Astrocyte (in vitro differentiated cells and primary cell): ENCODE measurements at regions not wholly inside any gene's neighbourhood (a gene's known extent, or its start where the extent isn't known, plus 50 kb on each side); places are given as distances from the start of the nearest gene placed in this dataset.

Source experiments
- DNase-seq: peaks from one replicate; pipeline ENCODE4 v3.0.0-alpha.2; 2010; ENCODE audit warnings: low read depth
- FAIRE-seq: peaks from 2 replicates; lab custom pipeline; 2011; peaks lifted over from hg19 to GRCh38; lab: Jason Lieb, UNC
- H2AFZ ChIP-seq: 2 replicates; pipeline ENCODE4 v1.6.0; 2012; ENCODE audit warnings: low read depth, low read length, inconsistent platforms
- H3K27ac ChIP-seq: 2 replicates; pipeline ENCODE4 v1.5.1; 2011; ENCODE audit warnings: low read depth, low read length, inconsistent platforms
- H3K27me3 ChIP-seq: 2 replicates; pipeline ENCODE4 v1.6.0; 2011; ENCODE audit warnings: low read length, inconsistent platforms; ENCODE audit not compliant: insufficient read depth
- H3K36me3 ChIP-seq: 2 replicates; pipeline ENCODE4 v1.5.1; 2011; ENCODE audit warnings: low read length, inconsistent platforms; ENCODE audit not compliant: insufficient read depth
- H3K4me1 ChIP-seq: 2 replicates; pipeline ENCODE4 v1.5.1; 2011; ENCODE audit warnings: low read length, inconsistent platforms; ENCODE audit not compliant: insufficient read depth
- H3K4me2 ChIP-seq: 2 replicates; pipeline ENCODE4 v1.6.0; 2012; ENCODE audit warnings: low read length, inconsistent platforms
- H3K4me3 ChIP-seq: 2 replicates; pipeline ENCODE4 v1.5.1; 2011; ENCODE audit warnings: low read depth, mild to moderate bottlenecking, low read length, inconsistent platforms; ENCODE audit not compliant: insufficient read depth
- H3K79me2 ChIP-seq: 2 replicates; pipeline ENCODE4 v1.6.0; 2012; ENCODE audit warnings: mild to moderate bottlenecking, low read length, inconsistent platforms; ENCODE audit not compliant: insufficient read depth
- H3K9ac ChIP-seq: 2 replicates; pipeline ENCODE4 v1.6.0; 2012; ENCODE audit warnings: mild to moderate bottlenecking, low read length, inconsistent platforms
- H3K9me3 ChIP-seq: 2 replicates; pipeline ENCODE4 v1.5.1; 2012; ENCODE audit warnings: low read depth, mild to moderate bottlenecking, low read length, inconsistent platforms; ENCODE audit not compliant: insufficient read depth
- H4K20me1 ChIP-seq: 2 replicates; pipeline ENCODE4 v1.6.0; 2012; ENCODE audit warnings: low read length, inconsistent platforms; ENCODE audit not compliant: insufficient read depth
- H3K27ac Mint-ChIP-seq: one replicate; pipeline ENCODE4 v1.8.0; 2021; ENCODE audit warnings: mild to moderate bottlenecking, mixed read lengths; ENCODE audit not compliant: unreplicated experiment
- H3K27me3 Mint-ChIP-seq: one replicate; pipeline ENCODE4 v1.8.0; 2021; ENCODE audit warnings: low read depth, mixed read lengths; ENCODE audit not compliant: unreplicated experiment
- H3K36me3 Mint-ChIP-seq: one replicate; pipeline ENCODE4 v1.8.0; 2021; ENCODE audit warnings: low read depth, mixed read lengths; ENCODE audit not compliant: unreplicated experiment
- H3K4me1 Mint-ChIP-seq: one replicate; pipeline ENCODE4 v1.8.0; 2021; ENCODE audit warnings: low read depth, mixed read lengths; ENCODE audit not compliant: unreplicated experiment
- H3K4me3 Mint-ChIP-seq: one replicate; pipeline ENCODE4 v1.8.0; 2021; ENCODE audit warnings: mild to moderate bottlenecking, moderate library complexity, mixed read lengths; ENCODE audit not compliant: unreplicated experiment
- H3K9me3 Mint-ChIP-seq: one replicate; pipeline ENCODE4 v1.8.0; 2021; ENCODE audit warnings: mild to moderate bottlenecking, mixed read lengths; ENCODE audit not compliant: unreplicated experiment
- EZH2 ChIP-seq: IDR thresholded peaks from 2 replicates; pipeline ENCODE4 v1.6.1; 2012; ENCODE audit warnings: mild to moderate bottlenecking, low read length, inconsistent platforms; ENCODE audit not compliant: insufficient read depth
- TF ChIP-seq, protein P1 (sequence below): IDR thresholded peaks from 2 replicates; pipeline ENCODE4 v1.5.1; 2011; ENCODE audit warnings: low read depth, mild to moderate bottlenecking, inconsistent platforms, low read length, moderate library complexity; ENCODE audit not compliant: insufficient read depth

DNA sequence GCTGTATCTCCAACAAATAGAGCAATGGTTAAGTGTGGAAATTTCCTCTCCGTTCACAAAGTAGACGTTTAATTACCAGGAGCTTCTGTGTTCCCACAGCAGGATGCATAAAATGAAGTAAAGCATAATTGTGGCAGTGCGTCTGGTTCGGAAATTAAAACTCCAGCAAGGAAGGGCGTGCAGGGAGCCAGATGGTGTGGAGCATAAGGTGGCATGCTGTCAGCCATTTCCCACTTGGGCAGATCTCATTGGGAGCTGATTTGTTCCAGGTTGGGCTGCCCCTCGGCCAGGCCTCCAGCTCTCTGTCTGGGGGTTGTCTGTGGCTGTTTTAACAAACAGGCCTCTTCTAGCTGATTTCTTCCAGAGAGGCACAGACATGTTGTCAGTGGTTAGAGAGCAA is 182.1 kb upstream of the CLNK start:
- Mint-ChIP-seq H3K27ac (no peak overlapping the region), H3K4me3 (no peak overlapping the region), H3K27me3 (peaks cover 8% of the 10 kb centered on the region), H3K4me1 (no peaks in the 10 kb centered on the region), H3K36me3 (no peaks in the 10 kb centered on the region), H3K9me3 (no peaks in the 10 kb centered on the region)
- no peak overlapping the region for H3K27ac ChIP-seq
- no peaks in the 10 kb centered on the region for H3K79me2 ChIP-seq
- H3K9me3 ChIP-seq, result peaks cover 3% of the 10 kb centered on the region
- FAIRE-seq (no peak), DNase-seq (no peak)
- no peak overlapping the region for H3K9ac ChIP-seq
- H3K4me3 ChIP-seq, result no peak overlapping the region
- H3K27me3 ChIP-seq, result no peaks in the 10 kb centered on the region
- no peaks in the 10 kb centered on the region for H3K4me1 ChIP-seq
- no peaks in the 10 kb centered on the region for H4K20me1 ChIP-seq
- H3K4me2 ChIP-seq, result no peak overlapping the region
- H3K36me3 ChIP-seq, result no peaks in the 10 kb centered on the region
- H2AFZ ChIP-seq, result no peak overlapping the region
- TF ChIP-seq, protein P1, sequence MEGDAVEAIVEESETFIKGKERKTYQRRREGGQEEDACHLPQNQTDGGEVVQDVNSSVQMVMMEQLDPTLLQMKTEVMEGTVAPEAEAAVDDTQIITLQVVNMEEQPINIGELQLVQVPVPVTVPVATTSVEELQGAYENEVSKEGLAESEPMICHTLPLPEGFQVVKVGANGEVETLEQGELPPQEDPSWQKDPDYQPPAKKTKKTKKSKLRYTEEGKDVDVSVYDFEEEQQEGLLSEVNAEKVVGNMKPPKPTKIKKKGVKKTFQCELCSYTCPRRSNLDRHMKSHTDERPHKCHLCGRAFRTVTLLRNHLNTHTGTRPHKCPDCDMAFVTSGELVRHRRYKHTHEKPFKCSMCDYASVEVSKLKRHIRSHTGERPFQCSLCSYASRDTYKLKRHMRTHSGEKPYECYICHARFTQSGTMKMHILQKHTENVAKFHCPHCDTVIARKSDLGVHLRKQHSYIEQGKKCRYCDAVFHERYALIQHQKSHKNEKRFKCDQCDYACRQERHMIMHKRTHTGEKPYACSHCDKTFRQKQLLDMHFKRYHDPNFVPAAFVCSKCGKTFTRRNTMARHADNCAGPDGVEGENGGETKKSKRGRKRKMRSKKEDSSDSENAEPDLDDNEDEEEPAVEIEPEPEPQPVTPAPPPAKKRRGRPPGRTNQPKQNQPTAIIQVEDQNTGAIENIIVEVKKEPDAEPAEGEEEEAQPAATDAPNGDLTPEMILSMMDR, result no peak
- TF ChIP-seq EZH2, result no peak

DNA sequence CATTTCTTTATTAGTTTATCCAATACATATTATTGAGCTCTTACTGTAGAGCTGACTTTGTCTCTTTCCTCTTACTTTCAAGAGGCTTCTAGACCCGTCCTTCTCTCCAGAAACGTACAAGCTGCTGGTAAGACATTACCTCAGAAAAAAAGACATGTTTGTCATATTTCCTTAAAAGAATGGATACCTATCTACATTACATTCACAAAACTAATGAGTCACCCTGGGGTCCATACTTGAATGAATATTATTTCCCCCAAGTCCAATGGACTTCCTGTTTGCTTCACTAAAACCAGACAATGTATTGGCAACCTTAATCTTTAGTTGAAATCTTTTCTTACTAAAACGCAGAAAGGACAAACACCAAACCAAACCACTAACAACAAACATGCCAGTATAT is 176.5 kb upstream of the CLNK start:
- FAIRE-seq, result no peak
- Mint-ChIP-seq H3K27ac (no peak overlapping the region), H3K4me3 (no peak overlapping the region), H3K4me1 (no peaks in the 10 kb centered on the region), H3K36me3 (no peaks in the 10 kb centered on the region), H3K27me3 (peaks cover 6% of the 10 kb centered on the region), H3K9me3 (peaks cover 2% of the 10 kb centered on the region)
- Histone ChIP-seq H2AFZ (no peak overlapping the region), H3K9me3 (peaks cover 3% of the 10 kb centered on the region), H3K36me3 (no peaks in the 10 kb centered on the region), H3K27ac (no peak overlapping the region), H3K9ac (no peak overlapping the region), H3K4me2 (no peak overlapping the region), H4K20me1 (no peaks in the 10 kb centered on the region), H3K4me3 (no peak overlapping the region), H3K4me1 (no peaks in the 10 kb centered on the region), H3K27me3 (no peaks in the 10 kb centered on the region), H3K79me2 (no peaks in the 10 kb centered on the region)
- TF ChIP-seq EZH2, result no peak
- TF ChIP-seq, protein P1, result no peak
- no peak for DNase-seq

DNA sequence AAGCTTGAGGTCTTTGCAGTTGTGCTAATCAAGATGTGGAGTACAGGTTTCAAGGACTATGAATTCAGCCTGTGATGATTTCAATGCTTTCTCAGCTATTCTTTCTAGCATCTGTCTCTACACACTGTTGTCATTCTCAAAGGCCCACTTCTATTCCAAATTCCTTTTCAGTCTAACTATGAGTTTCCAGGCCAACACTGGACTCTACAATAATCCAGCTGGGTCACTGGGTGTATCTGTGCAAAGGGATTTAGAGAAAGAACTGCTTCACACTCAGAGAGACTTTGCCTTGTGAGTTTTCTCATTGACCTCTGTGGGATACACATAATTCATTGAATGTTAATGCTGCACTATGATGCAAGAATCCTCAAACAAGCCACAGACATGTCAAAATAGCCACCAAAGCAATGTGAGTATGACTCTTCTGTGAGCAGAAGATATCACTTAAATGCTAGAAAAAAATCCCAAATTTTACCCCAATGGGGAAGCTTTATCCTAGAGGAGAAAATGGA is 171.8 kb upstream of the CLNK start:
- Histone ChIP-seq H3K27ac (no peak overlapping the region), H3K4me2 (no peak overlapping the region), H3K36me3 (no peaks in the 10 kb centered on the region), H3K27me3 (no peaks in the 10 kb centered on the region), H3K79me2 (no peaks in the 10 kb centered on the region), H2AFZ (no peak overlapping the region), H4K20me1 (no peaks in the 10 kb centered on the region), H3K4me1 (no peaks in the 10 kb centered on the region), H3K9ac (no peak overlapping the region), H3K4me3 (no peak overlapping the region), H3K9me3 (no peaks in the 10 kb centered on the region)
- H3K27me3 Mint-ChIP-seq, result peaks cover 5% of the 10 kb centered on the region
- H3K9me3 Mint-ChIP-seq, result peaks cover 2% of the 10 kb centered on the region
- no peak overlapping the region for H3K27ac Mint-ChIP-seq
- no peak overlapping the region for H3K4me3 Mint-ChIP-seq
- DNase-seq, result peak; percentile 23
- no peaks in the 10 kb centered on the region for H3K36me3 Mint-ChIP-seq
- no peaks in the 10 kb centered on the region for H3K4me1 Mint-ChIP-seq
- TF ChIP-seq, protein P1, result no peak
- TF ChIP-seq EZH2, result no peak
- no peak for FAIRE-seq
